ENCODE measurements at regions not wholly inside any gene's neighbourhood (a gene's known extent, or its start where the extent isn't known, plus 50 kb on each side); places are given as distances from the start of the nearest gene placed in this dataset.
A peak's percentile ranks its signal among the peaks of the same experiment; 100 is the strongest.
"Not testable (repeated sequence)": the region's sequence is repeated elsewhere in the genome, so short reads cannot be mapped to it uniquely, and the experiment has no call there.

- DNase-seq, result no peak
These were observed 929.0 kb upstream of the FAT3 start for GRCh38 chr11:91295591-91295990.

GRCh38 chr11:91293119-91293518 lies 931.5 kb upstream of the FAT3 start:
- DNase-seq, result no peak

GRCh38 chr11:91272089-91272488 lies 952.5 kb upstream of the FAT3 start:
- no peak for DNase-seq

GRCh38 chr11:91268512-91269295 lies 955.9 kb upstream of the FAT3 start:
- not testable (repeated sequence) for DNase-seq

- DNase-seq, result no peak
These were observed 958.7 kb upstream of the FAT3 start for GRCh38 chr11:91265946-91266345.

GRCh38 chr11:91264481-91264880 lies 960.1 kb upstream of the FAT3 start:
- no peak for DNase-seq

GRCh38 chr11:91263496-91264365 lies 960.9 kb upstream of the FAT3 start:
- no peak for DNase-seq

- DNase-seq, result no peak
These were observed 963.1 kb upstream of the FAT3 start for GRCh38 chr11:91261513-91261912.

GRCh38 chr11:91258876-91259275 lies 965.7 kb upstream of the FAT3 start:
- no peak for DNase-seq

- DNase-seq, result no peak
These were observed 967.0 kb upstream of the FAT3 start for GRCh38 chr11:91257667-91258066.

GRCh38 chr11:91248199-91248807 lies 976.3 kb upstream of the FAT3 start:
- DNase-seq, result peak in 1 of 5 donors; percentile 3

- no peak for DNase-seq
These were observed 977.4 kb upstream of the FAT3 start for GRCh38 chr11:91247009-91247735.

GRCh38 chr11:91244912-91245311 lies 979.7 kb upstream of the FAT3 start:
- DNase-seq, result no peak

GRCh38 chr11:91243630-91244029 lies 981.0 kb upstream of the FAT3 start:
- no peak for DNase-seq

- DNase-seq, result no peak
These were observed 981.6 kb upstream of the FAT3 start for GRCh38 chr11:91243051-91243450.

GRCh38 chr11:91241226-91241625 lies 983.4 kb upstream of the FAT3 start:
- DNase-seq, result no peak

- no peak for DNase-seq
These were observed 985.3 kb upstream of the FAT3 start for GRCh38 chr11:91239359-91239758.

- no peak for DNase-seq
These were observed 993.4 kb upstream of the FAT3 start for GRCh38 chr11:91231226-91231625.

- DNase-seq, result no peak
These were observed 994.0 kb upstream of the FAT3 start for GRCh38 chr11:91230647-91231046.

GRCh38 chr11:91222830-91223229 lies 1000.0 kb upstream of the CHORDC1 start:
- DNase-seq, result no peak

- DNase-seq, result no peak
These were observed 997.8 kb upstream of the CHORDC1 start for GRCh38 chr11:91220476-91221202.

GRCh38 chr11:91219535-91219934 lies 996.7 kb upstream of the CHORDC1 start:
- DNase-seq, result no peak
